ENCODE measurements at regions not wholly inside any gene's neighbourhood (a gene's known extent, or its start where the extent isn't known, plus 50 kb on each side); places are given as distances from the start of the nearest gene placed in this dataset.

- no peak for TF ChIP-seq EZH2 (IDR thresholded peaks at IDR 0.05)
- TF ChIP-seq POLR2AphosphoS5 (IDR thresholded peaks at IDR 0.05; ENCODE audit: borderline replicate concordance, low read depth, low read length) = no peak
Measured at GRCh38 chr4:175341203-175341755, 423.1 kb downstream of the ADAM29 start.

All from SK-N-MC (cell line).